HepG2 (cell line): ENCODE measurements at regions not wholly inside any gene's neighbourhood (a gene's known extent, or its start where the extent isn't known, plus 50 kb on each side); places are given as distances from the start of the nearest gene placed in this dataset.

ENCODE experiments used
- CCAR2 ChIP-seq: fragments of 200-400 bp; formaldehyde crosslinking; optimal IDR thresholded peaks from 2 replicates; pipeline ENCODE3; 2018; ENCODE audit warnings: low read depth, mild to moderate bottlenecking, low read length, moderate library complexity
- FIP1L1 ChIP-seq: fragments of 200-400 bp; formaldehyde crosslinking; IDR thresholded peaks from 2 replicates; pipeline ENCODE4 v1.6.1; 2018; ENCODE audit warnings: low read depth, mild to moderate bottlenecking, low read length, moderate library complexity, borderline replicate concordance; ENCODE audit not compliant: insufficient read depth
- GZF1 ChIP-seq: sonication (generic); formaldehyde crosslinking; IDR thresholded peaks from 2 replicates; pipeline ENCODE4 v1.5.1; 2020; ENCODE audit warnings: mild to moderate bottlenecking, missing genetic modification reagents
- HOXA3 ChIP-seq: sonication (generic); formaldehyde crosslinking; IDR thresholded peaks from 2 replicates; pipeline ENCODE4 v1.5.0; 2020; ENCODE audit warnings: missing genetic modification reagents
- JUND ChIP-seq: sonication (generic); formaldehyde crosslinking; IDR thresholded peaks from 2 replicates; pipeline ENCODE4 v1.8.0; 2022; ENCODE audit warnings: mild to moderate bottlenecking, missing genetic modification reagents
- KAT7 ChIP-seq: IDR thresholded peaks from 2 replicates; pipeline ENCODE4 v1.6.1; 2018; ENCODE audit warnings: borderline replicate concordance, missing compliant biosample characterization
- KLF13 ChIP-seq: sonication (generic); formaldehyde crosslinking; IDR thresholded peaks from 2 replicates; pipeline ENCODE4 v1.4.0; 2020; ENCODE audit warnings: mild to moderate bottlenecking, missing genetic modification reagents
- KLF16 ChIP-seq, 2 experiments: sonication (generic) in 1 of 2; formaldehyde crosslinking in 1 of 2; IDR thresholded peaks; 2 replicates each; pipeline versions ENCODE4 v1.6.1 to v1.8.0; 2016 to 2023; ENCODE audit warnings: missing genetic modification reagents in 2 of 2, missing compliant biosample characterization in 1 of 2
- MED1 ChIP-seq: sonication (generic); formaldehyde crosslinking; IDR thresholded peaks from 2 replicates; pipeline ENCODE4 v1.4.0; 2020; ENCODE audit warnings: missing genetic modification reagents
- PTBP1 ChIP-seq: fragments of 200-400 bp; formaldehyde crosslinking; IDR thresholded peaks from 2 replicates; pipeline ENCODE4 v1.6.1; 2018; ENCODE audit warnings: low read length, low read depth; ENCODE audit not compliant: poor library complexity, severe bottlenecking
- RARG ChIP-seq: sonication (generic); formaldehyde crosslinking; IDR thresholded peaks from 2 replicates; pipeline ENCODE4 v1.4.0; 2020; ENCODE audit warnings: low read depth, mild to moderate bottlenecking, missing genetic modification reagents
- ZBTB44 ChIP-seq: sonication (generic); formaldehyde crosslinking; IDR thresholded peaks from 2 replicates; pipeline ENCODE4 v1.4.0; 2020; ENCODE audit warnings: missing genetic modification reagents
- ZNF142 ChIP-seq: sonication (generic); formaldehyde crosslinking; IDR thresholded peaks from 2 replicates; pipeline ENCODE4 v1.4.0; 2020; ENCODE audit warnings: missing genetic modification reagents
- ZNF639 ChIP-seq: conservative IDR thresholded peaks from 2 replicates; pipeline ENCODE4 v1.6.1; 2018; ENCODE audit warnings: missing genetic modification reagents
- ZNF660 ChIP-seq: sonication (generic); formaldehyde crosslinking; IDR thresholded peaks from 2 replicates; pipeline ENCODE4 v1.5.1; 2020; ENCODE audit warnings: mild to moderate bottlenecking, low read depth, missing genetic modification reagents, borderline replicate concordance
- TF ChIP-seq, protein P1 (sequence below): sonication (generic); formaldehyde crosslinking; IDR thresholded peaks from 2 replicates; pipeline ENCODE4 v1.4.0; 2020; ENCODE audit warnings: mild to moderate bottlenecking, missing genetic modification reagents
- TF ChIP-seq, protein P2 (sequence below): sonication (generic); formaldehyde crosslinking; IDR thresholded peaks from 2 replicates; pipeline ENCODE4 v1.8.0; 2022; ENCODE audit warnings: low read depth, missing genetic modification reagents

- peak; percentile 68; the same call in 1 of the 2 replicates for TF ChIP-seq KLF13 (CRISPR knock-in tag)
- no peak for TF ChIP-seq FIP1L1
- TF ChIP-seq KAT7 = peak; percentile 69; the same call in 1 of the 2 replicates
- TF ChIP-seq KLF16 (CRISPR knock-in tag; IDR thresholded peaks at IDR 0.05) = peak in 1 of 2 experiments; percentile 57; a peak in 2 of 4 replicates
- no peak; the same call in 1 of the 2 replicates for TF ChIP-seq ZNF142 (CRISPR knock-in tag)
- TF ChIP-seq, protein P1, sequence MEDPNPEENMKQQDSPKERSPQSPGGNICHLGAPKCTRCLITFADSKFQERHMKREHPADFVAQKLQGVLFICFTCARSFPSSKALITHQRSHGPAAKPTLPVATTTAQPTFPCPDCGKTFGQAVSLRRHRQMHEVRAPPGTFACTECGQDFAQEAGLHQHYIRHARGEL (CRISPR knock-in tag) = no peak
- TF ChIP-seq ZBTB44 = no peak
- TF ChIP-seq GZF1 (CRISPR knock-in tag) = no peak
- TF ChIP-seq, protein P2, sequence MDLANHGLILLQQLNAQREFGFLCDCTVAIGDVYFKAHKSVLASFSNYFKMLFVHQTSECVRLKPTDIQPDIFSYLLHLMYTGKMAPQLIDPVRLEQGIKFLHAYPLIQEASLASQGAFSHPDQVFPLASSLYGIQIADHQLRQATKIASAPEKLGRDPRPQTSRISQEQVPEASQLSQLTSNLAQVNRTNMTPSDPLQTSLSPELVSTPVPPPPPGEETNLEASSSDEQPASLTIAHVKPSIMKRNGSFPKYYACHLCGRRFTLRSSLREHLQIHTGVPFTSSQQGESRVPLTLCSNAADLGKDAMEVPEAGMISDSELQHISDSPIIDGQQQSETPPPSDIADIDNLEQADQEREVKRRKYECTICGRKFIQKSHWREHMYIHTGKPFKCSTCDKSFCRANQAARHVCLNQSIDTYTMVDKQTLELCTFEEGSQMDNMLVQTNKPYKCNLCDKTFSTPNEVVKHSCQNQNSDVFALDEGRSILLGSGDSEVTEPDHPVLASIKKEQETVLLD = peak; percentile 78; the same call in 1 of the 2 replicates
- TF ChIP-seq PTBP1 = no peak
- peak; percentile 76; the same call in 1 of the 2 replicates for TF ChIP-seq HOXA3 (CRISPR knock-in tag)
- peak; percentile 76 for TF ChIP-seq ZNF639 (CRISPR knock-in tag)
- TF ChIP-seq MED1 (CRISPR knock-in tag) = peak; percentile 70; the same call in 1 of the 2 replicates
- TF ChIP-seq CCAR2 = no peak
- TF ChIP-seq JUND (CRISPR knock-in tag) = 0 out of 2 replicates have a peak, but pooled peaks have one; percentile 32
- TF ChIP-seq ZNF660 = no peak
- TF ChIP-seq RARG (CRISPR knock-in tag) = no peak
These were observed 61.0 kb upstream of the ANKRD28 start (continued) for GRCh38 chr3:15858547-15859506.
